Brain pericyte (primary cell): ENCODE measurements at regions not wholly inside any gene's neighbourhood (a gene's known extent, or its start where the extent isn't known, plus 50 kb on each side); places are given as distances from the start of the nearest gene placed in this dataset.

Experiments used
- DNase-seq: peaks from one replicate; pipeline ENCODE4 v3.0.0-alpha.2; 2012; ENCODE audit warnings: low read depth, low spot score

DNA sequence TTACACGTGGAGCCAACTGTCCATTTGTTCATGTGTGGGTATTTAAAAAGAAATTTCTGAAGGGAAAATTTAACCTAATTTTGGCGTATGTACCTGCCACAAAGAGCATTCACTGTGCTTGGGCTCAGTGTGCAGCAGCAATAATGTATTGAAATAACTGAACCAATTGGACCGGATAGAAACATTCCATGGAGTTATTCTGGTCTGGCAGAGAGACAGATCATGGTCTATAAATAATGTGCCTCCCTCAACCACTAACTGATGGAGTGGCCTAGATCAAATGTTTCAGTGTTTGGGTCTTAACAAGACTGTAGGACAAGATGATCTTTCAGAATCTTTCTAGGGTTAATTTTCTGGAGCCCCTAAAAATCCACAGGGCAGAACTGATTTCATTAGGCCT lies 469.7 kb downstream of the PRELID2 start:
- DNase-seq, result no peak

DNA sequence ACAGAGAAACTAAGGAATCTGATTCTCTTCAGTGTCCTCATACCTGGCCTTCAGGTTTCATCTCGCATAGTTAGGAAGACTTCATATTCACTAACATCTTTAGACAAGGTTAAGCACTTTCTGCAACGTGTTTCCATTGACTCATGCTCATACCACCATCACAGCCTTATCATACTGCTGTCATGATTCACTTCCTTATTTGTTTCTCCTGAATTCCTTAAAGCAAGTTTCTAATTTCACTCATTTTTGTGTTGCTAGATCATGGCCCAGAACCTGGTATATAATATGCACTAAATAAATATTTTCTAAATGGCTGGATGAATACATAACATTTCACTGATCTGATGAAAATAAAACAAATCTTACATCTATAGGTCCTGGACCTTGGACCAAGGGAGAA lies 472.9 kb downstream of the PRELID2 start:
- DNase-seq, result no peak

DNA sequence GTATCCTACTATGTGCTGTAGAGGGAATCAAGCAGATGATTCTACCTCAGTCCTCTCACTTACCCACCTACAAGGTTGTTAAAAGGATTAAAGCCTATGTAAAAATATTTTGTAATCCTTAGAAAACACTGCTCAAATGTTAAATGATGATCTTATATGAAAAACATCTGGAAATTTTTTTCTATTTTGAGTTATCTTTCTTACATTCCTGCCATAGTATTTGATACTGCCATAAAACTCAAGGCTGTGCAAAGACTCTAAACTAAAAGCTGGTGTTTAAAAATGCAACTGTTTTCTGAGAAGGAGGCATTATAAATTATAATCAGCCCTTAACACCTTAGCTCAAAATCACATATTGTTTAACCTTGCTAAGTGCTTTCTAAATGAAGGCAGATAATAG lies 474.2 kb downstream of the PRELID2 start:
- no peak for DNase-seq

DNA sequence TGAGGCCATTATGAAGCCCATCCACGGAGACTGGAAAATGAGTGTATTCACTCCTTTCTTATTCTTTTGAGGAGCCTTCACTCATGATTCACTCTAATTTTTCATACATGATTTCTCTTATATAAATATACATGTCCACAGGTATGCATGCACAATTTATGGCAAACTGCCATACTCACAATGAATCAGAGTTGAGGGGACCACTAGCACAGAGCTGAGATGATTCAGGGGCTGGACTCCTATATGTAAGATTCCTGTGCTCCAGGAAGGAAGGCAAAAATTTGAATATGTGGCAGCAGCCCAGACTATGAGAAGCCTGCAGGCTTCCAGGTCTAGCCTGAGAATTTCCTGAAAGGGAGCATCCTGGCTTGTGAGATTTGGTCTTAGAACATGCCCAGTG lies 484.6 kb downstream of the PRELID2 start:
- no peak for DNase-seq

DNA sequence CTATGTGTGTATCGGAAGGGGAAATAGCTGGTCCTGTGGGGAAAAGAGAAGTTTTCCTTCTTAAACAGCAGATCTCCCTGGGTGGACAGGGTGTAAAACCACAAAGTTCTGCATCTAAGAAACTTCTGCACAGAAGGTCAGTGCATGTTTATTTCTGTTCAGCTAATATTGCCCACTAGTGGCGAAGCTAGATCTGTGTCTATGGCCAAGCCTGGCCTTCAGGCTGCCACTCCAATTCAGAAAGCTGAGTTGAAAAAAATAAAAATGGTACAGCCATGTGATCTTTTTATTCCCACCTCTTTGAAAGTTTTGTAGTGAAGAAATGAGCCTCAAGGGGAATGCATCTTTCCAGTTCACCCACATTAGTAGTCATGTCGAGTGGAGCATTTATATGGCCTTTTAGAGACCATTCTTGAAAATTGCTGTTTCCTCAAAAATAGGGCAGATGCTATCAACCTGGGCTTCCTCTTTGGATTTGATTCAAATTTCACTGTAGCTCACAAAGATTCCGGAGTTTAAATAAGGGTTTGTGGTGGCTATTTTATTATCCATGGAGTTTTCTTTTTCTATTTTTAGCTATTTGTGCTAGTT lies 488.0 kb downstream of the PRELID2 start:
- DNase-seq, result peak; percentile 59

DNA sequence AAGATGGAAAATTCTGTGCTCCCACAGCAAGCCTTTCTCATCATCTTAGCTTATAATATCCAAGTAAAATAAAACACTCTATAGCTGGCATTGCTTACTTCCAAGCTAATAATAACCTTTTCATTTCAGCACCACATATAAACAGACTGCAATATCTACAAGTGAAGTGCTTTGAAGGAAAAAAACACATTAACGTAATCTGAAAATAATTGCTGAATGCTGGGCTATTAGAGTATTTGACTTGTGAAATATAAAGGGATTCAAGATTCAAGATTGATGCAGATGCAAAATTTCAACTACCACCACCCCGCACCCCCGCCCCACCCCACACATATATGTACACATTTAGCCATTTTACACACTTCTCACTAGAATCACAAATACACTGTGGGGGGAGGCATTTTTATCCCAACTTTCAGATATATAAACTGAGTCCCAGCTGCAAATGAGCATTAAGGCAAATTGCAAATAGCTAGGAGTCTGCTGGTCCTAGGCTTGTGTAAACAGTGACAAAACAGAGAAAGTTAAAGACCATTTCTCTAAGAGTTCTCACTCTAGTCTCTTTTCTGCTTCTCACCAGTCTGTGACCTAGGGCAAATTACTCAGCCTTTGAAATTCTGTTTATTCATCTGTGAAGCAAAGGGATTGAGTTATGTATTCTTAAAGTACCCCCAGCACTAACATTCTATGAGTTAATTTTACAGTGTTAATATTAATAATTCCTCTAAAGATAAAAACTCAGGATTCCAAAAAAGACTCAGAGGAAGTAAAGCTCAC lies 489.4 kb downstream of the PRELID2 start:
- no peak for DNase-seq

DNA sequence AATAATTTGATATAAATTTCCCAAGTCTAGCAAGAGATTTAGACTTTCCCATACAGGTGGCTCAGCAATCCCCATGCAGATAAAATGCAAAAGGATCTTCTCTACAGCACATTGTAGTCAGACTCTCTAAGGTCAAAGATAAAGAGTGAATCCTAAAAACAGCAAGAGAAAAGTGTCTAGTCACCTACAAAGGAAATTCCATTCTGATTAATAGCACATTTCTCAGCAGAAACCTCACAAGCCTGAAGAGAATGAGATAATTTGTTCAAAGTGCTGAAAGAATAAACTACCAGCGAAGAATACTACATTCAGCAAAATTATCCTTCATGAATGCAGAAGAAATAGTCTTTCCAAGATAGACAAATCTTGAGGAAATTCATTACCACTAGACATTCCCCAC lies 493.3 kb downstream of the PRELID2 start:
- no peak for DNase-seq

DNA sequence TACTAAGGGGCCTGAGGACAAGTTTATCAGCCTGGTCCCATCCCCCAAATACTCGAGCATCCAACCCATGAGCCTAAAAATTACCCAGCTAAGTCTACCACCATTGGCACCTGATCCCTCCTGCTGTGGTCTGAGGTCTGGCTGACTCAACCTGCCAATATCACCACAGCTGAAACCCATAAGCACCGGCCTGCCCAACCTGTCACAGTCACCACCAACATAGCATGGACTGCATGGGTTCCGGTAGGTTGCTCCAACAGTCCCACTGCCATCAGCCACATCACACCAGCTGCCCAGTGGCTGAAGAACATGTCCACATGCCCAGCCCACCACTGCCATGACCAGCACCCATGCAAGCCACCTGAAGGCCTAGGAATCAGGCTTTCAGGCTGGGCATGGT lies 495.0 kb downstream of the PRELID2 start:
- DNase-seq, result no peak

DNA sequence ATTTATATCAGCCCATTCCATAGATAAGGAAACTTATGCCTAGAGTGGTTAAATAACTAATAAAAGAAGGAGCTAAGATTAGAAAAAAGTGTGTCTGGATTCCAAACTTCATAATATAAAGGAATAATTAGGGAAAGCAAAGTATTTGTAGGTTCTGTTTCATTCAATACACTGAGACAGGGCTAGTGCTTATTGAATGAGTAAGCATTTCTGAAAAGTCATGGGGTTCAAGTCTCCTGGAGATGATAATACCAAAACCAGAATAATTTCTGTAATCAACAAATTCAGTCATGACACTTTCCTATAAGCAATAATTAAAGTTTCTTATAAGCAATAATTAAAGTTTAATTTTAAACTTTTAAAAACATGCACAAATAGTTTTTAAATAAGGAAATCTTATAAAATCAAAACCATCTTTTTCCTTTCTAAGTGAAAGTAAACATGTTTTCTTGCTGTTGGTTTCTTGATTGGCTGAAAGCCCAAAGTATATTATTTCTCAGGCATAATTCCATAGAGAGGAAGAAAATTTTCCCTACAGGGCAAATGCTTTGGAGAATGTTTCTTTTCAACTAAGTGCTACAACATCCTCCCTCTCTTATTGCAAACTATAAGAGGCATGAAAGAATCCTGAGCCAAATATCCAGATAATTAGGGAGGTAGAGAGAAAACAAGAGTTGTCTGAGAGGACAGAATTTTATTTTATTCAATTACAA lies 510.2 kb downstream of the PRELID2 start:
- no peak for DNase-seq

DNA sequence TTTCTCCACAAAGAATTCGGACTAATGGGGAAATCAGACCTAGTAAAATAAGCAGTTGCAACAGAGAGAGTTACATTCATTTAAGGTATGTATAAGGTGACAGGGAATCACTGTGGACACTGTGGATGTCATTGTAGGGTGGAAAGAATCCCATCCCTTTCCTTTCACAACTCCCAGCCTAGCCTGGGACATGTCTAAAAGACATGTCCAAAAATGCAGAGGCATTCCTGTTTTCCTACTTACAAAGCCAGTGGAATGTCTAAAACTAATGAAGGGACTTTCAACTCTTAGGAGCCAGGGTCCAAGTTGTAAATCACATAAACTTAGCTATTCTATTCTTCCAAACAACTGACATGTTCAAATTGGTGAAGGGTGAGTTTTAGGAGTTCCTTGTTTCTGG lies 511.0 kb downstream of the PRELID2 start:
- no peak for DNase-seq

DNA sequence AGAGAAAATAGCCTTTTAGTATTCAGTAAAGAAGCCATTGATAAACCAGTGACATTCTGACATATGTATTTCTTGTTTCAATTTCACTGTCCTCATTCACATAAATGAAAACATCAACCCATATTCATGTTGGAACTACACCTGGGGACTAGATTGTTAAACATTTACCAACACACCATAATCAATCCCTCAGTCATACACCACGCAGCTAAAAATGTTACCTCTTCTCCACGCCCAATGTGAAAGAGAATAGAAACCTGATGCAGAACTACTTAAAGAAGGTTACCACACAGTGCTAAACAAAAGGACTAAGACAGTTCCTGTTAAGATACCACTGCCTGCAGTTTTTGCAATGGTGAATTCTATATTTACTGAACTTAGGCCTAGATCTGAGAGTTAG lies 518.9 kb downstream of the PRELID2 start:
- no peak for DNase-seq

DNA sequence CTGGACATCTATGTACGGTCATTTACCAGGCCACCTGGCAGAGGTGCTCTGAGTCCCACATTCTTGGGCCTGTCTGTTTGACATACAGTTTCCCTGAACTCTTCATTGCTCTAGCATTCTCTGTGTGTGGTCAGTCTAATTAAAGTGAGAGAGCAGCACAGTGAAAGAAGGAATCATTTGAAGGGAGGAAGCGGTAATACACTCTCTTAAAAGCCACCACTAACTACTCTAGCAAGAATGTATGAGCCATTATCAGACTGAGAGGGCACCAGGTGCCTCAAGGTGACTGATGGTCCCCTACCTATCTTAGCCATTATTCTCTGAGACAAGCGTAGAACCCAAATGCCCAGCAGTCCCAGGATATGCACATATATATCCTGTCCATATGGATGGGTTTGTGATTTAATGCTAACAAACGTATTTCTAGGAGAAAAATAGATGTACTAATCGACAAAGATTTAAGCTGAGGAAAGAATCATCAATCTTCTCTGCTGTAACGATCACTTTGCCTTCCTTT lies 527.2 kb downstream of the PRELID2 start:
- no peak for DNase-seq

DNA sequence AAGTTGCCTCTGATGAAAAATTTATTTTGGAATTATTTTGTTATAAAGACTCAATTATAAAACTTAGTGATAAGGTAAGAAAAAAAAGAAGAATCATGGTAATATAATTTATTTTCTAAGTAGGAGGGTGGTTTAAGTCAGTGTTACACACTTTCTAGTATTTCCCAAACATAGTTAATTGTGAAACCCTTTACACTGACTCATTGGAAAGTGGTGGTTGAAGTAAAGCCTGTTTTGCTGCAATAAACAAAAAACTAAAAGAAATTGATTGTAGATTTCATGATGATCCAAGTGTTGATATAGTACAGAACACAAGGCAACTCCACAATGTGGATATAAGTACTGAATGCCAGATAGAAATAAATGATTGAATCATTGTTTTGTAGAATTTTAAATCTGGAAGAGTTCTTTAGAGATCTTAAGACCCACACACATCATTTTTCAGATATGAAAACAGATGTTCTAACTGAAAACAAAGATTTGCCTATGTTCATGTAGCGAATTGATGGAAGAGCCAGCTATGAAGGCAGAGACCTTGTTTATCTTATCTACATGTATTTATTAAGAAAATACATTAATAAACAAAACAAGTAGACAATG lies 539.8 kb downstream of the PRELID2 start:
- DNase-seq, result no peak

DNA sequence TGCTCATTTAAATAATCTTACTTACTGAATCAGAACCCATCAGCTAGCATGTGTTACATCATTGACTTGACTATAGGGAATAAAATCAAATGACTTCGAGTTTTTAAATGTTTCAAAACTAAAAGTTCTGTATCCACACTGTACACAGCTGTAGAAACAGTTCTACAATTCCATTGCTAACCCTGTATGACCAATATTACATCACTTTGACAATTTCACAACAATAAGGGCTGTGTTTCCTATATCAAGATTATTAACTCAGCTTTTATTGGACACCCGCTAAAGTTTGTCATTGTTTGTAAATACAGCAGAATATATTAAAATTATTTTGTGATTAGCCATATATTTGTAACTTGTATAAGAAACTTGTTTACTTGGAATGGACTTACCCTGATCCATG lies 540.8 kb downstream of the PRELID2 start:
- no peak for DNase-seq

DNA sequence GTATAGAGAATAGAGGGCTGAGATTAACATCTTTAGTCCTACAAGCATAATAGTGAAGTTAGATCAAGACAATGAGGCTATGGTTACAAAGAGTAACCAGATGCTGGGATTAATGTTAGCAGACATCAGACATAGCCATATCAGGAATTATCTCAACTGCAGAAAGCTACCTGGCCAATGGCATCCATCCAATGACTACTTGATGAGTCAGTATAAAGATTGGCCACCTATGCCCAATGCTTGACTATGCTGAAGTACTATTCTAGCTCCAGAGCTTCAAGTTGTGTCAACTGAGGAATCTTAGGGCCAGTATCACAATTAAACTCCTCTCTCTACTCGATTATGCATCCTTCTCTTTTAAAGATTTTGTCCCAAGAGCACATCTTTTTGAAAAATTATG lies 541.4 kb downstream of the PRELID2 start:
- DNase-seq, result no peak

DNA sequence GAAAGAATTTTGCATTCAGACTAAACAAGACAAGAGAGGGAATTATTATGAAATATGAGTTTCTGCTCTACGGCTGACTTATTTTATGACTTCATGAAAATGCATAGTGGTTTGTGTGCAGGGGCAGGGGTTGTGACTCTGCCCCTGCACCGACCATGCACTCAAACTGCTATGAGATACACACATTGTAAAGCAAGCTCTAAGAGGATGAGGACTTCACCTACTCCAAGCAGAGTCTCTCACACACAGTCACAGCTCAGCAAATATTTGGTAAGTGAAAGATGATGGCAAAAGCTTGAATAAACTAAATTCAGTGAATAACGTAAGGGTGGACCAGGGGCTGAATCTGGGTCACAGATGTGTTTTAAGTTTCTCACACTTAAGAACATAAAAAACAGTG lies 542.9 kb downstream of the PRELID2 start:
- DNase-seq, result no peak

DNA sequence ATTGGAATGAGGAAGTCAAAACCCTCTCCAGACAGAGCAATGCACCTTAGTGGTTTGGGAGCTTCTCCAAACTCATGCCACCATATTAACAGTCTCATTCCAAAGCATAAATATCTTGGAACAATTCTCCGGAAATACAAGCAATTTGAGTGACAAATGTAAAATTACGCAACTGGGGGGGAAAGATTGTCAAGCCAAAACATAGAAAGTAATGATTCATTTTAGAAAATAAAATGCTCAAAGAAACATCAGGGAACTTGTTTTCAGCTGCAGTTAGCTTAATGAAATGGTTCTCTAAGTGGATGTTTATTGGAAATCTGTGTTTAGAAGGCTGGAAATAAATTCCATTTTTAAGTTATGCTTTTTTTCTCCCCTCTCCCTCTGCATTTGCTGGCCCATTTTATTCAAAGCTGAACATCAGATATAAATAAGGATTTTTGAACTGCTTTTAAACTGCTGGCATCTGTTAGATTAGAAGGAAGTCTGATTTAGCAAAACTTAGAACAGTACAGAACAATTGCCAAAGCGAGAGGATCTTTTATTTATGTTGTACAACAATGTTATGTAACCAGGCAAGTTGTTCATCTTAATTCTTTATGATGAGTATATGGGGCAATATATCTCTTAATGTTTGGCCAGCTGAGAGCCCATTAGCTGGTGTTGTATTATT lies 551.9 kb downstream of the PRELID2 start:
- DNase-seq, result no peak

DNA sequence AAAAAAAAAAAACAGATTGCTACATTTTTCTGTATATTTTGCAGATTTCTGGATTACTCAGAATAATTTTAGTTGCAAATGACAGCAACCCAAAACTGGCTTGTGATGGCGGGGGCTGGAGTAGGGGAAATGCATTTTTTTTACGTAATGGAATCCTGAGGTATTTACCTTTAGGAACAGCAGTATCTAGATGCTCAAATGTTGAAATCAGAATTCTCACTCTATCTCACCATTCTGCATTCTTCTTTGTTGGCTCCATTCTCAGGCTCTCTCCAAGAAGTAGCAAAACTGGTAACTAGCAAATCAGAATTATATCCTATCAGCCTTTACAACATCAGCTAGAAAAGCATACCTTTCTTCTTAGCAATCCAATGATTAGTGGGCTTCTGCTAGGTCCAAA lies 554.3 kb downstream of the PRELID2 start:
- no peak for DNase-seq

DNA sequence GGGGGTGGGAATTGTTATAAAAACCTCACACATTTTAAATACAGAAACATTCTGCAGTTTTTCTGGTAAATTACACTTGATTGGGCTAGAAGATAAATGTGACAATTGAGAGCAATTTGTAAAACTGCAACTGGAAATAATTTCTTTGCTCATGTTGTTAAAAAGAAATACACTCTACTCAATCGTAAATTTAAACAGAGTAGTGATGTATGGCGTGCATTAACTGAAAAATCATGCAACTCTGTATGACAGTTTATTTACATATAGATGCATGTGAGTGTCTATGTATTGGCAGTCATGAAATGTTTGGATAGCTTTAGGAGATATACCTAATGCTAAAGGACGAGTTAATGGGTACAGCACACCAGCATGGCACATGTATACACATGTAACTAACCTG lies 554.9 kb downstream of the PRELID2 start:
- no peak for DNase-seq

DNA sequence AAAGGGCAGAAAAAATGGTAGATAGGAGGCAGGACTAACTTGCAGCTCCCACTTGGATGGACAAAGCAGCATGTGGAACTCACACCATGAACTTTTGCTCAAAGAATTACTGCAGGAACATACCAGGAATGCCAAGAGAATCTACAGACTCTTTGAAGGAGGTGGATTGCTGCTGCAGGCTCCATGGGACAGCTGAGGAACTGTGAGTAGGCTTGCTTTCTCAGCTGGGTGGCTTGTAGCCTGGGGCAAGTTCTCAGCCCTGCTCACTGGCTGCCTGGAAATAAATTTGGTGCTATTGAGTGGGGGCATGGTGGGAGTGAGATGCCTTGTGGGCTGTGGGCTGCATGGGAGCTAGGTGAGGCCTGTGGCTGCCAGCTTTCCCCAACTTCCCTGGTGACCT lies 574.5 kb downstream of the PRELID2 start:
- DNase-seq, result no peak

DNA sequence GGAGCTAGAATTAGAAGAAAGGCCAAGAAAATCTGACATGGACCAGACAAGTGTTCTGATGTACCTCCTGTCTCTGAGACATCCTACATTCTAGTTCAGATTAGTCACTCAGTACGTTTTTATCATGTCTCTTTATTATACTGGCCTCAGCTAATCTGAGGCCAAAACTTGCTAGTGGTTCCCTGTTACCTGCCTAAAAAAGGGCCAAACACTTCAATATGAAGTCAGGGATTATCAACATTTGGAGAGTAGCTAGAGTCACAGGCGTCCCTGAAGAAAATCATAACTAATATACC lies 587.4 kb downstream of the PRELID2 start:
- no peak for DNase-seq
